Coronary artery (tissue), 2 donors: ENCODE measurements at regions not wholly inside any gene's neighbourhood (a gene's known extent, or its start where the extent isn't known, plus 50 kb on each side); places are given as distances from the start of the nearest gene placed in this dataset.

ENCODE experiments used
- DNase-seq: peaks from one replicate; pipeline ENCODE4 v3.0.0-alpha.2; 2017; ENCODE audit warnings: low spot score
- H3K27ac ChIP-seq, 2 donors: fragments of 200-600 bp; sonication (generic); one replicate each; pipeline ENCODE4 v1.5.1; 2016 to 2019
- H3K4me3 ChIP-seq: fragments of 200-600 bp; sonication (generic); 2 replicates; pipeline ENCODE4 v1.5.1; 2016; ENCODE audit warnings: mild to moderate bottlenecking, moderate library complexity
- TF ChIP-seq, protein P1 (sequence below): fragments of 200-600 bp; sonication (generic); IDR thresholded peaks from one replicate; pipeline ENCODE4 v1.5.1; 2019; ENCODE audit warnings: antibody characterized with exemption

DNA sequence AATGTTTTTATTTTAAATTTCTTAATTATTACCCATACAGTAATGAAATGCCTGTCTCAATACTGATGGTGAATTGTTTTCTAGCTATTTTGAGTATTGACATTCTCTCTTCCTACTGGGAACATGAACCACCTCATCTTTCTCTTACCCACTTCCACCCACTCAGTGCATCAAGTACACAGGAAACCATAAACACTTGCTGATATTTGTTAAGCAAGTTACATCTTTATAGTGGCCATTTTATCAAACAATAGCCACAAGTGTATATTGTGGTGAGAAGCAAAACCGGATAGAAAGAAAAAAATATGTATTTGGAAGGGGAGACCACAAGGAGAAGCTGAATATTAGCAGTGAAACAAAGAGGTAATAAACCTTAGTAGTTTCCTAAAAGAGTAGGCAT, 368.1 kb upstream of the HNRNPA3 start:
- Histone ChIP-seq H3K27ac (no peak overlapping the region), H3K4me3 (no peak overlapping the region)
- TF ChIP-seq, protein P1, sequence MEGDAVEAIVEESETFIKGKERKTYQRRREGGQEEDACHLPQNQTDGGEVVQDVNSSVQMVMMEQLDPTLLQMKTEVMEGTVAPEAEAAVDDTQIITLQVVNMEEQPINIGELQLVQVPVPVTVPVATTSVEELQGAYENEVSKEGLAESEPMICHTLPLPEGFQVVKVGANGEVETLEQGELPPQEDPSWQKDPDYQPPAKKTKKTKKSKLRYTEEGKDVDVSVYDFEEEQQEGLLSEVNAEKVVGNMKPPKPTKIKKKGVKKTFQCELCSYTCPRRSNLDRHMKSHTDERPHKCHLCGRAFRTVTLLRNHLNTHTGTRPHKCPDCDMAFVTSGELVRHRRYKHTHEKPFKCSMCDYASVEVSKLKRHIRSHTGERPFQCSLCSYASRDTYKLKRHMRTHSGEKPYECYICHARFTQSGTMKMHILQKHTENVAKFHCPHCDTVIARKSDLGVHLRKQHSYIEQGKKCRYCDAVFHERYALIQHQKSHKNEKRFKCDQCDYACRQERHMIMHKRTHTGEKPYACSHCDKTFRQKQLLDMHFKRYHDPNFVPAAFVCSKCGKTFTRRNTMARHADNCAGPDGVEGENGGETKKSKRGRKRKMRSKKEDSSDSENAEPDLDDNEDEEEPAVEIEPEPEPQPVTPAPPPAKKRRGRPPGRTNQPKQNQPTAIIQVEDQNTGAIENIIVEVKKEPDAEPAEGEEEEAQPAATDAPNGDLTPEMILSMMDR, result no peak
- no peak for DNase-seq

DNA sequence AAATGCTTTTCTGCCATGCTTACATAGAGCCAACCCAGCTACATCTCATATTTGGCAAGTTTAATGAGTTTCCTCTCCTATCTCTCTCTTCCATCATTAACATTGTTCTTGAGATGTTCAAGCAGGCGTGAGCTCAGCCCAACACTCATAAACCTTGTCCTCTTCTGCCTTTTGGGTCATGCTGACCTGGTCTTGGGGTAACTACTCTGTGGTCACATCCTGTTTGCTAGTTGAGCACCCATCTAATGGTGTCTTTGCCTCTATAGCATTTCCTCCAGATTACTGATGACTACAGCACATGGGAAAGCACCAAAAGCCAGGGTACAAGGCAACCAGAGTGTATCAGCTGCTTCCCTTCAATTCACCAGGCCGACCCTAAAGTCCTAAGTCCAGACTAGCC, 366.9 kb upstream of the HNRNPA3 start:
- TF ChIP-seq, protein P1, result no peak
- DNase-seq, result no peak
- no peak overlapping the region for H3K27ac ChIP-seq
- H3K4me3 ChIP-seq, result no peak overlapping the region

DNA sequence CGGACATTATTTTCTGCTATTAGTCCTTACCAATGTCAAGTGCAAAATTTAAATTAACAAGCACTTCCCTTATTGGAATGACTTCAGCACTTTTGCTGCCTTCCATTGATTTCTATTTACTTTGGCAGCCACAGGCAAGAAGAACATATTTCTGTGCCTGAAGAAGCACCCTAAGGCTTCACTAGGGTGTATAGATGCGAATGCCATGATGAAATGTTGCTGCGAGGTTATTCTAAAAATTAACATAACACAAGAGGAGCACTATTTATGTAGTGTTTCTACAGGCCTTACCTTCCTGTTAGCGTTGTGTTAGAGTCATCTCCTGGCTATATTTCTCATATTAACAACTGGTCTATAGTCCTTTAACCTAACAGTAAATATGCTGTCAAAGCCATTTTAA, 365.0 kb upstream of the HNRNPA3 start:
- Histone ChIP-seq H3K27ac (no peak overlapping the region), H3K4me3 (no peak overlapping the region)
- TF ChIP-seq, protein P1, result no peak
- DNase-seq, result no peak

DNA sequence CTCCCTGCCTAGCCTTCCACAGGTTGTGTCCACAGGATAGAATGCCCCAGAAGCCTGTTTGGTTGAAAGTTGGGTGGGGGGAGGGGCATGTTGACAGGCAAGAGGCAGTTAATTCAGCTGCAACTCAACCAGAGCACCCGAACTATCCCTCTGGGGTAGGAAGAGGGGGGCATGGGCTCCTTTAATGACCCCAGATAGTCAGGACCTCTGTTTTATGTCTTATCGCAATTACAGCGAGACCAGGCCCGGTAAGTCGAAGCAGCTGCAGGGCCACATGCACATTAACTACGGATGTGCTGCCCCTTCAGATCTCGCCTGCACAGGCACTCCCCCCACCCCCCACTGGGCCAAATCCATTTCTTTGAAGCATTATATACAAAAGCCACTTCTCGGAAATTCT, 363.8 kb upstream of the HNRNPA3 start:
- no peak overlapping the region for H3K4me3 ChIP-seq
- DNase-seq, result no peak
- TF ChIP-seq, protein P1, result no peak
- no peak overlapping the region for H3K27ac ChIP-seq

DNA sequence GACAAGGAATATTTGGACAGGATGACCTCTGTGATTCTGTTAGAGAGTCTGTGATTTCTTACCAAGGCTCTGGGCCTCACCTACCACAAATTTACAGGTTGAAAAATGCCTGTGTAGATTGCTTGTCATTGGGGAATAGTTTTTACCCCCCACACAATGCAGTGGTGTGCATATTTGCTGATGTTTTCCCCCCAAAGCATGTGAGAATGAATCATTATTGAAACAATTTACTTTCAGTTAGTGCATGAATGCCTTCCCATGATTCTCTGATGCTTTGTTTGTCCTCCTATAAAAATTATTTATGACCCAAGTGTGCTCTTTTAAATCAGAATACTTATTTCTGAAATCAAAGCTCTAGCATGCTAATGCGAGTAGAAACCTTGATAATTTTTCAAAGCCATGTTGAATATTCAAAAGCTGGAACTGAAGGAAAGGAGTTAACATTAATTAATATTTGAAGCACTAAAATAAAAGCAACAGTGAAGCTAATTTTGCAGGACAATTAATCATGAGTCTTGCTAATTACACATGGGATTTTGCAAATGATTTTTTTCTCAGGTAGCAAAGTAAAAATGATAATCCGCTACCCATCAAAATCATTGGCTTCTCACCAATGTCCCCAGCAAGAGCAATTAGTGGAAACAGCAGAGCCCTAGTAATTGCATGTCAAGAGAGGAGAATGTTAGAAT, 361.2 kb upstream of the HNRNPA3 start:
- H3K4me3 ChIP-seq, result no peak overlapping the region
- TF ChIP-seq, protein P1, result no peak
- H3K27ac ChIP-seq, result no peak overlapping the region
- no peak for DNase-seq

DNA sequence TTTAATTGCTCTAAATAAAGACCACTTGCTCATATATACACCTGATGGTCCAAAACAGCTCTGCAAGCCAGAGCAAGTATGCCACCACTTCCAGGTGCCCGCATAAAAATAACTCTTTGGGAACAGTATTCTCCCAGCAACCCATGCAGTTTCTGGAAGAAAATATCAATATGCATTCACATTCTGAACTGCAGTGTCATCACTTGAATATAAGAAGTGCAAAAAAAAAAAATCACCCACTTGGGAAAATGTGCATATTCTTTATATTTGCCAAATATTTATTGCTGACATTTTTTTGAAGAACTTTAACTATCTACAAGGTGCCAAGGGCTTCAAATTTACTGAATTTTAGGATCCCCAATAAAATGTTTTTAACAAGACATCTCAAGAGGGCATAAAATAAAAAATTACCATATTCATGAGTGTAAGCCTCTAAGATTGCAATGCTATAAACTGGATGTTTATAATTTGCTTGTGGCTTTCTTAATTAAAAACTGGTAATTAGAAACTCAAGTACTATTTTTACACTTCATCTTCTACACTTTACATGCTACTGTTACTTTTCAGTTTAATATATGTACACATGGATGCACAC, 360.6 kb upstream of the HNRNPA3 start:
- DNase-seq, result no peak
- no peak overlapping the region for H3K4me3 ChIP-seq

More for the DNA sequence above, 360.6 kb upstream of the HNRNPA3 start:
- TF ChIP-seq, protein P1, result no peak
- H3K27ac ChIP-seq, result no peak overlapping the region
